EL (cell line): ENCODE measurements at regions not wholly inside any gene's neighbourhood (a gene's known extent, or its start where the extent isn't known, plus 50 kb on each side); places are given as distances from the start of the nearest gene placed in this dataset.
A peak's percentile ranks its signal among the peaks of the same experiment; 100 is the strongest.

Experiments
- DNase-seq: peaks from one replicate; pipeline ENCODE4 v3.0.0-alpha.2; 2016

- DNase-seq = peak; percentile 8
These were observed 383.5 kb downstream of the TLE4 start for GRCh38 chr9:79955300-79955699.

- no peak for DNase-seq
These were observed 382.1 kb downstream of the TLE4 start for GRCh38 chr9:79953908-79954307.

GRCh38 chr9:79952401-79952800 lies 380.6 kb downstream of the TLE4 start:
- DNase-seq = peak; percentile 42

- DNase-seq = no peak
These were observed 374.9 kb downstream of the TLE4 start for GRCh38 chr9:79946712-79947111.

- no peak for DNase-seq
These were observed 373.7 kb downstream of the TLE4 start for GRCh38 chr9:79945495-79945894.

- DNase-seq = no peak
These were observed 373.3 kb downstream of the TLE4 start for GRCh38 chr9:79945016-79945415.

- no peak for DNase-seq
These were observed 369.2 kb downstream of the TLE4 start for GRCh38 chr9:79940919-79941318.

- no peak for DNase-seq
These were observed 368.1 kb downstream of the TLE4 start for GRCh38 chr9:79939819-79940218.

- DNase-seq = no peak
These were observed 364.6 kb downstream of the TLE4 start for GRCh38 chr9:79936336-79936735.

- no peak for DNase-seq
These were observed 357.5 kb downstream of the TLE4 start for GRCh38 chr9:79929285-79929684.

- DNase-seq = no peak
These were observed 357.0 kb downstream of the TLE4 start for GRCh38 chr9:79928661-79929223.

GRCh38 chr9:79925326-79925725 lies 353.6 kb downstream of the TLE4 start:
- DNase-seq = no peak

GRCh38 chr9:79924836-79925235 lies 353.1 kb downstream of the TLE4 start:
- DNase-seq = no peak

- no peak for DNase-seq
These were observed 345.7 kb downstream of the TLE4 start for GRCh38 chr9:79917421-79917820.

- no peak for DNase-seq
These were observed 342.1 kb downstream of the TLE4 start for GRCh38 chr9:79913867-79914266.

- no peak for DNase-seq
These were observed 340.7 kb downstream of the TLE4 start for GRCh38 chr9:79912318-79913070.

GRCh38 chr9:79911724-79912123 lies 340.0 kb downstream of the TLE4 start:
- DNase-seq = no peak

GRCh38 chr9:79902825-79903600 lies 331.2 kb downstream of the TLE4 start:
- DNase-seq = no peak

GRCh38 chr9:79900754-79901153 lies 329.0 kb downstream of the TLE4 start:
- no peak for DNase-seq

- DNase-seq = peak; percentile 76
These were observed 324.7 kb downstream of the TLE4 start for GRCh38 chr9:79896390-79896980.

GRCh38 chr9:79895232-79895631 lies 323.5 kb downstream of the TLE4 start:
- peak; percentile 27 for DNase-seq

GRCh38 chr9:79889369-79889768 lies 317.6 kb downstream of the TLE4 start:
- no peak for DNase-seq

- no peak for DNase-seq
These were observed 313.5 kb downstream of the TLE4 start for GRCh38 chr9:79885093-79885857.
